SK-N-SH (cell line): ENCODE measurements at regions not wholly inside any gene's neighbourhood (a gene's known extent, or its start where the extent isn't known, plus 50 kb on each side); places are given as distances from the start of the nearest gene placed in this dataset.

Source experiments
- CTCF ChIA-PET: fragments of 300-600, 350-600 bp; formaldehyde crosslinking; extraction: SDS; loops from one replicate; lab custom pipeline; 2021; lab: Yijun Ruan, JAX
- POLR2A ChIA-PET: fragments of 350-600 bp; sonication (Branson Sonifier 250); formaldehyde crosslinking; extraction: SDS; loops from one replicate; lab custom pipeline; 2020; ENCODE audit warnings: antibody characterized with exemption, inconsistent platforms; lab: Yijun Ruan, JAX
- DNase-seq: peaks from one replicate; pipeline ENCODE4 v3.0.0; 2012
- H2AFZ ChIP-seq: fragments of 200-600 bp; sonication (generic); 2 replicates; pipeline ENCODE4 v1.8.1; 2016; ENCODE audit warnings: antibody characterized with exemption, mild to moderate bottlenecking, low read depth
- H3F3A ChIP-seq: fragments of 200-600 bp; sonication (generic); replicated peaks from 2 replicates; pipeline ENCODE3; 2016; ENCODE audit warnings: antibody characterized with exemption, mild to moderate bottlenecking; ENCODE audit not compliant: insufficient read depth
- H3K27ac ChIP-seq, 2 experiments: fragments of 200-500 bp in 1 of 2; fragments of 200-600 bp in 1 of 2; sonication (Bioruptor generic) in 1 of 2; sonication (generic), shearing (Covaris generic) in 1 of 2; 2 replicates each; pipeline versions ENCODE4 v1.5.1 to v1.6.1; 2014 to 2016; ENCODE audit warnings: low read depth in 2 of 2, inconsistent platforms in 1 of 2, low read length in 1 of 2, mild to moderate bottlenecking in 1 of 2, mixed read lengths in 1 of 2
- H3K27me3 ChIP-seq: fragments of 200-600 bp; sonication (generic), shearing (Covaris generic); 2 replicates; pipeline ENCODE4 v1.6.1; 2016; ENCODE audit warnings: mixed run types; ENCODE audit not compliant: insufficient read depth
- H3K36me3 ChIP-seq, 2 experiments: fragments of 200-500 bp in 1 of 2; fragments of 200-600 bp in 1 of 2; sonication (Bioruptor generic) in 1 of 2; sonication (generic) in 1 of 2; replicated peaks in 1 of 2; 2 replicates each; pipeline versions ENCODE3 to v1.5.1; 2014 to 2016; ENCODE audit warnings: low read length in 1 of 2, mild to moderate bottlenecking in 1 of 2; ENCODE audit not compliant: insufficient read depth in 2 of 2, control insufficient read depth in 1 of 2
- H3K4me1 ChIP-seq, 2 experiments: fragments of 200-500 bp in 1 of 2; fragments of 200-600 bp in 1 of 2; sonication (Bioruptor generic) in 1 of 2; sonication (generic), shearing (Covaris generic) in 1 of 2; 2 replicates each; pipeline versions ENCODE4 v1.5.1 to v1.6.1; 2014 to 2016; ENCODE audit warnings: low read depth in 1 of 2, low read length in 1 of 2, mixed run types in 1 of 2; ENCODE audit not compliant: insufficient read depth in 2 of 2, control insufficient read depth in 1 of 2
- H3K4me2 ChIP-seq: fragments of 200-600 bp; sonication (generic), shearing (Covaris generic); 2 replicates; pipeline ENCODE4 v1.6.1; 2017; ENCODE audit warnings: mixed run types
- H3K4me3 ChIP-seq, 2 experiments: fragments of 200-500 bp in 1 of 2; fragments of 200-600 bp in 1 of 2; sonication (Bioruptor generic) in 1 of 2; sonication (generic), shearing (Covaris generic) in 1 of 2; 2 replicates each; pipeline versions ENCODE4 v1.5.1 to v1.8.1; 2014 to 2016; ENCODE audit warnings: low read depth in 2 of 2, inconsistent platforms in 1 of 2, low read length in 1 of 2, mild to moderate bottlenecking in 1 of 2, mixed read lengths in 1 of 2, moderate library complexity in 1 of 2
- H3K79me2 ChIP-seq: fragments of 200-600 bp; sonication (generic); 2 replicates; pipeline ENCODE4 v1.8.1; 2017; ENCODE audit warnings: mild to moderate bottlenecking; ENCODE audit not compliant: insufficient read depth
- H3K9ac ChIP-seq: fragments of 200-600 bp; sonication (generic); 2 replicates; pipeline ENCODE4 v1.6.1; 2017; ENCODE audit warnings: mixed run types
- H3K9me2 ChIP-seq: fragments of 200-600 bp; sonication (generic); 2 replicates; pipeline ENCODE4 v1.6.1; 2017; ENCODE audit warnings: mixed run types
- H3K9me3 ChIP-seq: fragments of 200-600 bp; sonication (generic); 2 replicates; pipeline ENCODE4 v1.6.1; 2017; ENCODE audit warnings: mixed run types, mild to moderate bottlenecking, moderate library complexity
- H4K20me1 ChIP-seq: fragments of 200-600 bp; sonication (generic); 2 replicates; pipeline ENCODE4 v1.6.1; 2017; ENCODE audit warnings: mild to moderate bottlenecking, mixed run types; ENCODE audit not compliant: insufficient read depth
- CHD2 ChIP-seq: fragments of 150-350 bp; IDR thresholded peaks from 2 replicates; pipeline ENCODE4 v1.6.1; 2018; ENCODE audit warnings: low read length; ENCODE audit not compliant: partially characterized antibody
- ELF1 ChIP-seq: IDR thresholded peaks from 2 replicates; pipeline ENCODE4 v1.4.0; 2012
- EP300 ChIP-seq, 2 experiments: IDR thresholded peaks; 2 replicates each; pipeline versions ENCODE4 v1.4.0 to v1.6.1; 2012; ENCODE audit warnings: borderline replicate concordance in 1 of 2, low read depth in 1 of 2, low read length in 1 of 2
- EZH2phosphoT487 ChIP-seq: fragments of 200-600 bp; sonication (generic); IDR thresholded peaks from 2 replicates; pipeline ENCODE4 v1.6.1; 2017; ENCODE audit warnings: low read depth, mixed run types, mild to moderate bottlenecking, antibody characterized with exemption, moderate library complexity, borderline replicate concordance
- FOSL2 ChIP-seq: IDR thresholded peaks from 2 replicates; pipeline ENCODE4 v1.4.0; 2012; ENCODE audit warnings: low read depth, mild to moderate bottlenecking, moderate library complexity, borderline replicate concordance
- GATA2 ChIP-seq: sonication (generic); formaldehyde crosslinking; IDR thresholded peaks from 2 replicates; pipeline ENCODE4 v1.5.0; 2020; ENCODE audit warnings: mild to moderate bottlenecking, missing genetic modification reagents
- MEF2A ChIP-seq: IDR thresholded peaks from 2 replicates; pipeline ENCODE4 v1.4.0; 2012; ENCODE audit warnings: low read depth, borderline replicate concordance
- NFIC ChIP-seq: IDR thresholded peaks from 2 replicates; pipeline ENCODE4 v1.4.0; 2012; ENCODE audit warnings: borderline replicate concordance
- NRF1 ChIP-seq: IDR thresholded peaks from 2 replicates; pipeline ENCODE4 v1.6.1; 2012; ENCODE audit warnings: low read depth, mild to moderate bottlenecking, low read length
- POLR2AphosphoS5 ChIP-seq: IDR thresholded peaks from 2 replicates; pipeline ENCODE4 v1.6.1; 2012; ENCODE audit warnings: low read depth, low read length
- RAD21 ChIP-seq: IDR thresholded peaks from 2 replicates; pipeline ENCODE4 v1.6.1; 2012; ENCODE audit warnings: mild to moderate bottlenecking, low read length
- RFX5 ChIP-seq: IDR thresholded peaks from 2 replicates; pipeline ENCODE4 v1.6.1; 2012; ENCODE audit warnings: mild to moderate bottlenecking, improper control_type of control experiment, low read length
- RXRA ChIP-seq: IDR thresholded peaks from 2 replicates; pipeline ENCODE4 v1.4.0; 2012; ENCODE audit warnings: low read depth, mild to moderate bottlenecking, borderline replicate concordance
- SIN3A ChIP-seq: IDR thresholded peaks from 2 replicates; pipeline ENCODE4 v1.6.1; 2012; ENCODE audit warnings: low read depth, mild to moderate bottlenecking, low read length, moderate library complexity, borderline replicate concordance
- SMC3 ChIP-seq: IDR thresholded peaks from 2 replicates; pipeline ENCODE4 v1.6.1; 2012; ENCODE audit warnings: low read depth, low read length, improper control_type of control experiment
- TAF1 ChIP-seq: IDR thresholded peaks from 2 replicates; pipeline ENCODE4 v1.6.1; 2012; ENCODE audit warnings: low read depth, mild to moderate bottlenecking, low read length, moderate library complexity, borderline replicate concordance
- TCF12 ChIP-seq: IDR thresholded peaks from 2 replicates; pipeline ENCODE4 v1.4.0; 2012
- WGBS: methylation state at CpG from one replicate; pipeline ENCODE4 v1.1.6; 2017; ENCODE audit warnings: low lambda C conversion rate; 5-methylcytosine and 5-hydroxymethylcytosine counted together
- TF ChIP-seq, protein P1 (sequence below): IDR thresholded peaks from 2 replicates; pipeline ENCODE4; 2012
- TF ChIP-seq, protein P2 (sequence below): IDR thresholded peaks from 2 replicates; pipeline ENCODE4 v1.4.0; 2012; ENCODE audit warnings: low read depth, borderline replicate concordance
- TF ChIP-seq, protein P3 (sequence below): fragments of 150-350 bp; IDR thresholded peaks from 2 replicates; pipeline ENCODE4 v1.6.1; 2017; ENCODE audit warnings: antibody characterized with exemption, low read length, low read depth, borderline replicate concordance
- TF ChIP-seq, protein P4 (sequence below): fragments of 200-600 bp; sonication (generic); IDR thresholded peaks from 2 replicates; pipeline ENCODE4 v1.6.1; 2017; ENCODE audit warnings: antibody characterized with exemption, mild to moderate bottlenecking, moderate library complexity
- TF ChIP-seq, protein P5 (sequence below): fragments of 150-350 bp; IDR thresholded peaks from 2 replicates; pipeline ENCODE4 v1.6.1; 2016; ENCODE audit warnings: mild to moderate bottlenecking, low read depth, low read length

DNA sequence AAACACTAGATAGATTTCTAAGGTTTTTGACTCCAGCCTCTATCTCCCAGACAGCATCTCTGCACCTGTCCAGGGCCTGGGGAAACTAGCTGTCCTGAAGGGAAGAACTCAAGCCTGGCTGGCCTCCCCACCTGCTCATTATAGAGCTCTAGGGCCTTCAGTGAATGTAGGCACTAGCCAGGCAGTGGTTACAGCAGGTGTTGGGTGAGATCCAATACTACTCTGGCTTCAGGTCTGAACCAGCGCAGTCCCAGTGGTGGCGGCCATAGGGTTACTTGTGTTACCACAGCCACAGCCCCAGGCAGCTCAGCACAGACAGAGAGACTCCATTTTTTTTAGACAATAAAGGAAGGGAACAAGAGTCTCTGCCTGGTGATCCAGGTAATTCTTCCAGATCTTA, 449.2 kb downstream of the IRX1 start:
- TF ChIP-seq ELF1 = no peak
- no peak for TF ChIP-seq MEF2A
- no peak for TF ChIP-seq SIN3A
- no peak for TF ChIP-seq RAD21
- TF ChIP-seq FOSL2 = no peak
- TF ChIP-seq, protein P1, sequence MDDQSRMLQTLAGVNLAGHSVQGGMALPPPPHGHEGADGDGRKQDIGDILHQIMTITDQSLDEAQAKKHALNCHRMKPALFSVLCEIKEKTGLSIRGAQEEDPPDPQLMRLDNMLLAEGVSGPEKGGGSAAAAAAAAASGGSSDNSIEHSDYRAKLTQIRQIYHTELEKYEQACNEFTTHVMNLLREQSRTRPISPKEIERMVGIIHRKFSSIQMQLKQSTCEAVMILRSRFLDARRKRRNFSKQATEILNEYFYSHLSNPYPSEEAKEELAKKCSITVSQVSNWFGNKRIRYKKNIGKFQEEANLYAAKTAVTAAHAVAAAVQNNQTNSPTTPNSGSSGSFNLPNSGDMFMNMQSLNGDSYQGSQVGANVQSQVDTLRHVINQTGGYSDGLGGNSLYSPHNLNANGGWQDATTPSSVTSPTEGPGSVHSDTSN = no peak
- TF ChIP-seq TAF1 = no peak
- no peak for TF ChIP-seq NFIC
- TF ChIP-seq RXRA = no peak
- H3K4me2 ChIP-seq = no peak overlapping the region
- no peaks in the 10 kb centered on the region for H3K36me3 ChIP-seq
- no peak overlapping the region for H3K9ac ChIP-seq
- no peak overlapping the region for H3K27ac ChIP-seq
- POLR2A ChIA-PET = no interaction called here
- H3F3A ChIP-seq = no peaks in the 10 kb centered on the region
- no peaks in the 10 kb centered on the region for H3K9me2 ChIP-seq
- H3K4me3 ChIP-seq = no peak overlapping the region
- no peaks in the 10 kb centered on the region for H3K27me3 ChIP-seq
- no peaks in the 10 kb centered on the region for H3K4me1 ChIP-seq
- H3K79me2 ChIP-seq = no peaks in the 10 kb centered on the region
- H2AFZ ChIP-seq = no peak overlapping the region
- CTCF ChIA-PET = no interaction called here
- no peaks in the 10 kb centered on the region for H4K20me1 ChIP-seq
- no peak for DNase-seq
- no peaks in the 10 kb centered on the region for H3K9me3 ChIP-seq
- WGBS = 19% methylated on average over 2 of the region's 2 CpGs

DNA sequence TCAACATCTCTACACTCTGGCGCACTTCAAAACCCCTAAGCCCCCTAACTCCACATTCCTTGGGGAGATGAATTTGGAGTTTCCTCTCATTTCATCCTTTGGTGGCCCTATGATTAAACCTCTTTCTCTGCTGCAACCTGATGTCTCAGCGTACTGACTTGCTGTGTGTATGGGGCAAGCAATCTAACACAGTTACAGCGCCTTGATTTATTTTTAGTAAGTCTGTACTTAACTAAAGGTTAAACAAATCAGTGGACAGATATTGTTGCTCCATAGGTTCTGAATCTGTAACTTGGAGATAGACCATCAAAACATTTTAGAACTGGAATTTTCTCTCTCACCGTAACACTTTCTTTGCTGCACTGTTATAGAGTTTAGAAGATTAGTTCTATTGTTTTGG, 452.8 kb downstream of the IRX1 start:
- no peak overlapping the region for H3K27ac ChIP-seq
- no peak overlapping the region for H3K9ac ChIP-seq
- H3K27me3 ChIP-seq = no peaks in the 10 kb centered on the region
- no peaks in the 10 kb centered on the region for H3K9me2 ChIP-seq
- ChIA-PET POLR2A (no interaction called here), CTCF (no interaction called here)
- H3K4me2 ChIP-seq = no peak overlapping the region
- DNase-seq = no peak
- H2AFZ ChIP-seq = no peak overlapping the region
- no peak for TF ChIP-seq FOSL2
- no peak for TF ChIP-seq RAD21
- no peak for TF ChIP-seq POLR2AphosphoS5
- TF ChIP-seq, protein P2, sequence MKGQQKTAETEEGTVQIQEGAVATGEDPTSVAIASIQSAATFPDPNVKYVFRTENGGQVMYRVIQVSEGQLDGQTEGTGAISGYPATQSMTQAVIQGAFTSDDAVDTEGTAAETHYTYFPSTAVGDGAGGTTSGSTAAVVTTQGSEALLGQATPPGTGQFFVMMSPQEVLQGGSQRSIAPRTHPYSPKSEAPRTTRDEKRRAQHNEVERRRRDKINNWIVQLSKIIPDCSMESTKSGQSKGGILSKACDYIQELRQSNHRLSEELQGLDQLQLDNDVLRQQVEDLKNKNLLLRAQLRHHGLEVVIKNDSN = no peak
- no peak for TF ChIP-seq RFX5
- TF ChIP-seq GATA2 (CRISPR knock-in tag) = no peak
- TF ChIP-seq, protein P3, sequence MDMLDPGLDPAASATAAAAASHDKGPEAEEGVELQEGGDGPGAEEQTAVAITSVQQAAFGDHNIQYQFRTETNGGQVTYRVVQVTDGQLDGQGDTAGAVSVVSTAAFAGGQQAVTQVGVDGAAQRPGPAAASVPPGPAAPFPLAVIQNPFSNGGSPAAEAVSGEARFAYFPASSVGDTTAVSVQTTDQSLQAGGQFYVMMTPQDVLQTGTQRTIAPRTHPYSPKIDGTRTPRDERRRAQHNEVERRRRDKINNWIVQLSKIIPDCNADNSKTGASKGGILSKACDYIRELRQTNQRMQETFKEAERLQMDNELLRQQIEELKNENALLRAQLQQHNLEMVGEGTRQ = no peak
- TF ChIP-seq, protein P1 = no peak
- TF ChIP-seq TAF1 = no peak
- TF ChIP-seq CHD2 = no peak
- no peak for TF ChIP-seq SMC3
- TF ChIP-seq, protein P4, sequence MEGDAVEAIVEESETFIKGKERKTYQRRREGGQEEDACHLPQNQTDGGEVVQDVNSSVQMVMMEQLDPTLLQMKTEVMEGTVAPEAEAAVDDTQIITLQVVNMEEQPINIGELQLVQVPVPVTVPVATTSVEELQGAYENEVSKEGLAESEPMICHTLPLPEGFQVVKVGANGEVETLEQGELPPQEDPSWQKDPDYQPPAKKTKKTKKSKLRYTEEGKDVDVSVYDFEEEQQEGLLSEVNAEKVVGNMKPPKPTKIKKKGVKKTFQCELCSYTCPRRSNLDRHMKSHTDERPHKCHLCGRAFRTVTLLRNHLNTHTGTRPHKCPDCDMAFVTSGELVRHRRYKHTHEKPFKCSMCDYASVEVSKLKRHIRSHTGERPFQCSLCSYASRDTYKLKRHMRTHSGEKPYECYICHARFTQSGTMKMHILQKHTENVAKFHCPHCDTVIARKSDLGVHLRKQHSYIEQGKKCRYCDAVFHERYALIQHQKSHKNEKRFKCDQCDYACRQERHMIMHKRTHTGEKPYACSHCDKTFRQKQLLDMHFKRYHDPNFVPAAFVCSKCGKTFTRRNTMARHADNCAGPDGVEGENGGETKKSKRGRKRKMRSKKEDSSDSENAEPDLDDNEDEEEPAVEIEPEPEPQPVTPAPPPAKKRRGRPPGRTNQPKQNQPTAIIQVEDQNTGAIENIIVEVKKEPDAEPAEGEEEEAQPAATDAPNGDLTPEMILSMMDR = no peak
- TF ChIP-seq TCF12 = no peak
- TF ChIP-seq, protein P5, sequence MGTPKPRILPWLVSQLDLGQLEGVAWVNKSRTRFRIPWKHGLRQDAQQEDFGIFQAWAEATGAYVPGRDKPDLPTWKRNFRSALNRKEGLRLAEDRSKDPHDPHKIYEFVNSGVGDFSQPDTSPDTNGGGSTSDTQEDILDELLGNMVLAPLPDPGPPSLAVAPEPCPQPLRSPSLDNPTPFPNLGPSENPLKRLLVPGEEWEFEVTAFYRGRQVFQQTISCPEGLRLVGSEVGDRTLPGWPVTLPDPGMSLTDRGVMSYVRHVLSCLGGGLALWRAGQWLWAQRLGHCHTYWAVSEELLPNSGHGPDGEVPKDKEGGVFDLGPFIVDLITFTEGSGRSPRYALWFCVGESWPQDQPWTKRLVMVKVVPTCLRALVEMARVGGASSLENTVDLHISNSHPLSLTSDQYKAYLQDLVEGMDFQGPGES = no peak
- TF ChIP-seq EZH2phosphoT487 = no peak
- TF ChIP-seq EP300 (IDR thresholded peaks at IDR 0.05; ENCODE audit: borderline replicate concordance in 1 of 2, low read depth in 1 of 2, low read length in 1 of 2) = no peak
- no peak for TF ChIP-seq NRF1
- no peaks in the 10 kb centered on the region for H3F3A ChIP-seq
- H3K4me1 ChIP-seq = no peaks in the 10 kb centered on the region
- no peaks in the 10 kb centered on the region for H3K9me3 ChIP-seq
- WGBS = 11% methylated on average over 4 of the region's 4 CpGs
- H3K4me3 ChIP-seq = no peak overlapping the region
- H4K20me1 ChIP-seq = no peaks in the 10 kb centered on the region
- H3K79me2 ChIP-seq = no peaks in the 10 kb centered on the region
- H3K36me3 ChIP-seq = no peaks in the 10 kb centered on the region
